ENCODE measurements at regions not wholly inside any gene's neighbourhood (a gene's known extent, or its start where the extent isn't known, plus 50 kb on each side); places are given as distances from the start of the nearest gene placed in this dataset.

DNA sequence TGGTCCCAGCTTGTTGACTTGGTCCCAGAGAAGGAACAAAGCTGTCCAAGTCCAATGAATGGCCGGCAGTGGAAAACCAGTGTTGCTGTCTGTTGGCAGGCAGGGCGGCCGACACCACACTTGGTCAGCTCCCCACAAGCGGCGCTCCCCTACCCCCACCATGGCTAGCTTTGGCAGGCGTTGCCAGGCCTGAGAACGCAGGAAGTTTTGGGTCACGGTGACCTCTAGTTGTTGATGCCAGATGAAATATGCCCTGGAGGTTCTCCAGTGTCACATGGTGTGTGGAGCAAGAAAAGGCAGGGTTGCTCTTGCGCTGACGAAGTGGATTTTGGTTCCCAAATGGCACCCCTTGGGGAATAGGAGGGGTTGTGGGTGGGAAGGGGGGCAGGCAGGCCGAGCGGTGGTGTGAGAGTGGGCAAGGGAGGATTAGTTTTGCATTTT lies 72.7 kb upstream of the TPRG1 start:
- H3K4me3 ChIP-seq (ENCODE audit: low read depth, low read length) = no peak overlapping the region

GRCh38 chr3:189099505-189100290 lies 72.1 kb upstream of the TPRG1 start:
- H3K4me3 ChIP-seq (ENCODE audit: low read depth, low read length) = no peak overlapping the region
- TF ChIP-seq CTCF (IDR thresholded peaks at IDR 0.05; ENCODE audit: low read depth, low read length) = no peak

More for the DNA sequence above, 72.7 kb upstream of the TPRG1 start:
- no peak for TF ChIP-seq CTCF (IDR thresholded peaks at IDR 0.05; ENCODE audit: low read depth, low read length)

- no peak for TF ChIP-seq CTCF (IDR thresholded peaks at IDR 0.05; ENCODE audit: low read depth, low read length)
- H3K4me3 ChIP-seq (ENCODE audit: low read depth, low read length) = no peak overlapping the region
Observed at GRCh38 chr3:189100866-189101265, 70.9 kb upstream of the TPRG1 start.

DNA sequence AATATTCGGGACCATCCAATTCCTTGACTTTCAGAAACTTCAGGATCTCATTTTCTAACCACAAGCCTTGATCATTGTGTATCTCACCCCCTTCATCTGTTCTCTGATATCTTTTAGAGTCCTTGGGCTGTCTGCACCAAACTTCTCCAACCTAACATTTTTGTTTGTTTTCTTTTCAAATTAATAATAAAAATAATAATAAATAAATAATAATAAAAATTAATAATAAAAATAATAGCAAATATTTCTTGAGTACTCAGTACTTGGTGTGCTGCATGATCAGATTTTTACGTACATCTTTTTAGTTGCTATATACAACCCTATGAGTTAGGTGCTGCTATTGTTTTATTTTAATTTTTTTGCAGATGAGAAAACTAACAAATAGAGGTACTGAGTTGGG lies 70.2 kb upstream of the TPRG1 start:
- no peak overlapping the region for H3K4me3 ChIP-seq (ENCODE audit: low read depth, low read length)
- TF ChIP-seq CTCF (IDR thresholded peaks at IDR 0.05; ENCODE audit: low read depth, low read length) = no peak

- no peak for TF ChIP-seq CTCF (IDR thresholded peaks at IDR 0.05; ENCODE audit: low read depth, low read length)
- no peak overlapping the region for H3K4me3 ChIP-seq (ENCODE audit: low read depth, low read length)
Observed at GRCh38 chr3:189103208-189103607, 68.6 kb upstream of the TPRG1 start.

DNA sequence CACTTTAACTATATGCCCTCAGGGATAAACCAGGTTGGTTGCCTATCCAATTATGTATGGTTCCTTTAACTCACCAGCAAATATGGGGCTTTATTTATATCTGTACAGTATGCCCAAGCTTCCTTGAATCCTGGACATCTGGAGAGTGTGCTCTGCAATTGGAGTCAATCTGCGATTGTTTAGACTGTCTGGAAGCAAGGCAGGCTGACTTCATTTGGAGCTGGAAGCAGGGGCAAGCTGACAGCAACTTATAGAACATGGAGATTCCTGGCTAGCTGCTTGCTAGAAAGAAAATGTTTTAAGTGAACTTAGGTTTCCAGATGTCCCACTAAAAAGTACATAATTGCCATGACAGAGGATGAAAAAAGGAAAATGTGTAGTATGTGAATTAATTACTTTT lies 63.7 kb upstream of the TPRG1 start:
- no peak overlapping the region for H3K4me3 ChIP-seq (ENCODE audit: low read depth, low read length)
- TF ChIP-seq CTCF (IDR thresholded peaks at IDR 0.05; ENCODE audit: low read depth, low read length) = no peak

GRCh38 chr3:189108735-189109134 lies 63.0 kb upstream of the TPRG1 start:
- no peak overlapping the region for H3K4me3 ChIP-seq (ENCODE audit: low read depth, low read length)
- no peak for TF ChIP-seq CTCF (IDR thresholded peaks at IDR 0.05; ENCODE audit: low read depth, low read length)
